ENCODE measurements at regions not wholly inside any gene's neighbourhood (a gene's known extent, or its start where the extent isn't known, plus 50 kb on each side); places are given as distances from the start of the nearest gene placed in this dataset.

- DNase-seq (ENCODE audit: low spot score in 2 of 2): no peak
- Histone ChIP-seq H3K4me1 (no peaks in the 10 kb centered on the region), H3K36me3 (no peaks in the 10 kb centered on the region), H3K27me3 (no peaks in the 10 kb centered on the region), H3K9me3 (no peaks in the 10 kb centered on the region), H3K4me3 (no peak overlapping the region), H3K27ac (no peak overlapping the region)
- intact Hi-C loops (cut with DNase I): no loop called here
- TF ChIP-seq CTCF (IDR thresholded peaks at IDR 0.05): no peak
These were observed 72.3 kb upstream of the KIT start for GRCh38 chr4:54585321-54586000.

- Histone ChIP-seq H3K4me1 (no peaks in the 10 kb centered on the region), H3K36me3 (no peaks in the 10 kb centered on the region), H3K4me3 (no peak overlapping the region), H3K27ac (no peak overlapping the region), H3K9me3 (no peaks in the 10 kb centered on the region), H3K27me3 (no peaks in the 10 kb centered on the region)
- no peak for DNase-seq (ENCODE audit: low spot score in 2 of 2)
- intact Hi-C loops (cut with DNase I): no loop called here
- no peak for TF ChIP-seq CTCF (IDR thresholded peaks at IDR 0.05)
These were observed 71.3 kb upstream of the KIT start for GRCh38 chr4:54586320-54586955.

GRCh38 chr4:54587107-54587891 lies 70.5 kb upstream of the KIT start:
- no peaks in the 10 kb centered on the region for H3K36me3 ChIP-seq
- no peaks in the 10 kb centered on the region for H3K4me1 ChIP-seq
- intact Hi-C loops (cut with DNase I): no loop called here
- H3K9me3 ChIP-seq: no peaks in the 10 kb centered on the region
- no peak overlapping the region for H3K27ac ChIP-seq
- no peak for DNase-seq (ENCODE audit: low spot score in 2 of 2)
- H3K27me3 ChIP-seq: no peaks in the 10 kb centered on the region
- TF ChIP-seq CTCF (IDR thresholded peaks at IDR 0.05): no peak
- no peak overlapping the region for H3K4me3 ChIP-seq

GRCh38 chr4:54588404-54588803 lies 69.4 kb upstream of the KIT start:
- TF ChIP-seq CTCF (IDR thresholded peaks at IDR 0.05): no peak
- intact Hi-C loops (cut with DNase I): no loop called here

GRCh38 chr4:54589586-54589985 lies 68.2 kb upstream of the KIT start:
- Histone ChIP-seq H3K27ac (no peak overlapping the region), H3K4me3 (no peak overlapping the region), H3K4me1 (no peaks in the 10 kb centered on the region), H3K9me3 (no peaks in the 10 kb centered on the region), H3K27me3 (no peaks in the 10 kb centered on the region), H3K36me3 (no peaks in the 10 kb centered on the region)
- no peak for DNase-seq (ENCODE audit: low spot score in 2 of 2)
- no peak for TF ChIP-seq CTCF (IDR thresholded peaks at IDR 0.05)
- intact Hi-C loops (cut with DNase I): no loop called here

More at GRCh38 chr4:54588404-54588803, 69.4 kb upstream of the KIT start:
- DNase-seq (ENCODE audit: low spot score in 2 of 2): no peak
- Histone ChIP-seq H3K27me3 (no peaks in the 10 kb centered on the region), H3K27ac (no peak overlapping the region), H3K4me1 (no peaks in the 10 kb centered on the region), H3K9me3 (no peaks in the 10 kb centered on the region), H3K36me3 (no peaks in the 10 kb centered on the region), H3K4me3 (no peak overlapping the region)
